ENCODE measurements at regions not wholly inside any gene's neighbourhood (a gene's known extent, or its start where the extent isn't known, plus 50 kb on each side); places are given as distances from the start of the nearest gene placed in this dataset.

DNA sequence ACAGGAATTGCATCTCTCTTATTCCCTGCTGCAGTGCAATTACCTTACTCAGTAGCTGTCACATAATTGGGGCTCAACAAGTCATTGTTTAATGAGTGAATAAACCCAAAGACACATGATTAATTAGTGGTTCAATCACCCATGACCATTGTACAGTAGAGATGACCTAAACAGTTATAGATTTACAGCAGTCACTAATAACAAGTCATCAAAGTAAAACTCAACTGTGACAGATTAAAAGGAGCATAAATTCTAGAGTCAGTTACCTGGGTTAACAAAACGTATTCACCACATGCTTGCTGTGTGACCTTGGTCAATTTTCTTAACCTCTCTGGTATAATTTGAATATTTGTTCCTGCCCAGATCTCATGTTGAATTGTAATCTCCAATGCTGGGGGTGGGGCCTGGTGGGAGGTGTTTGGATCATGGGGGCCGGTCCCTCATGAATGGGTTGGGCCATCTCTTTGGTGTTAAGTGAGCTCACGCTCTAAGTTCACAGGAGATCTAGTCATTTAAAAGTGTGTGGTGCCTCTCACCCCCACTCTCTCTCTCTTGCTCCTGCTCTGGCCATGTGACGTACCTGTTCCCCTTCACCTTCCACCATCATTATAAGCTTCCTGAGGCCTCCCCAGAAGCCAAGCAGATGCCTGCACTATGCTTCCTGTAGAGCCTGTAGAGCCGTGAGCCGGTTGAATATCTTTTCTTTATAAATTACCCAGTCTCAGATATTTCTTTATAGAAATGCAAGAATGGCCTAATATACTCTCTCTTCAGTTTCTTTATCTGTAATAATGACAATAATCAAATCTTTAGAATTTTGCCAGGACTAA lies 141.9 kb upstream of the PLEKHG7 start:
- H3K27ac ChIP-seq, result no peak overlapping the region
- TF ChIP-seq, protein P1, sequence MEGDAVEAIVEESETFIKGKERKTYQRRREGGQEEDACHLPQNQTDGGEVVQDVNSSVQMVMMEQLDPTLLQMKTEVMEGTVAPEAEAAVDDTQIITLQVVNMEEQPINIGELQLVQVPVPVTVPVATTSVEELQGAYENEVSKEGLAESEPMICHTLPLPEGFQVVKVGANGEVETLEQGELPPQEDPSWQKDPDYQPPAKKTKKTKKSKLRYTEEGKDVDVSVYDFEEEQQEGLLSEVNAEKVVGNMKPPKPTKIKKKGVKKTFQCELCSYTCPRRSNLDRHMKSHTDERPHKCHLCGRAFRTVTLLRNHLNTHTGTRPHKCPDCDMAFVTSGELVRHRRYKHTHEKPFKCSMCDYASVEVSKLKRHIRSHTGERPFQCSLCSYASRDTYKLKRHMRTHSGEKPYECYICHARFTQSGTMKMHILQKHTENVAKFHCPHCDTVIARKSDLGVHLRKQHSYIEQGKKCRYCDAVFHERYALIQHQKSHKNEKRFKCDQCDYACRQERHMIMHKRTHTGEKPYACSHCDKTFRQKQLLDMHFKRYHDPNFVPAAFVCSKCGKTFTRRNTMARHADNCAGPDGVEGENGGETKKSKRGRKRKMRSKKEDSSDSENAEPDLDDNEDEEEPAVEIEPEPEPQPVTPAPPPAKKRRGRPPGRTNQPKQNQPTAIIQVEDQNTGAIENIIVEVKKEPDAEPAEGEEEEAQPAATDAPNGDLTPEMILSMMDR (conservative IDR thresholded peaks at IDR 0.05), result no peak
- TF ChIP-seq ZFX (IDR thresholded peaks at IDR 0.05), result no peak

DNA sequence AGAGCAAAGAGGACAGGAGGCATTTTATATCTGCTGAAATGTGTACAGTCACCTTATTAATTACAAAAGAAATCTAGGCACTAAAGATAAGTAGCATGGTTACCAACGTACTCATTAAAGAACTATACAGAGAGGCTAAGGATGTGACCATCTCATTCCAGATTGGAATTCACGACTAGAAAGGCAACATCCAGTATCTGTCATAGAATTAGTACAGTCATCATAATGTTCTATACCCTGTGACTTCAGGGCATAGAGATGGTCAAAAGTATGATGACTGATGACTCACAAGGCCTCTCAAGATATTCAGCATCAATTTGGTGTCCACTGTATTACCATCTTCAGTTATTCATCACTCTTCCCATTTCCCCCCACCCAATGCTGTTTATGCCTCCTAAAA lies 144.0 kb upstream of the PLEKHG7 start:
- no peak overlapping the region for H3K27ac ChIP-seq
- no peak for TF ChIP-seq ZFX (IDR thresholded peaks at IDR 0.05)
- TF ChIP-seq, protein P1 (conservative IDR thresholded peaks at IDR 0.05), result no peak

DNA sequence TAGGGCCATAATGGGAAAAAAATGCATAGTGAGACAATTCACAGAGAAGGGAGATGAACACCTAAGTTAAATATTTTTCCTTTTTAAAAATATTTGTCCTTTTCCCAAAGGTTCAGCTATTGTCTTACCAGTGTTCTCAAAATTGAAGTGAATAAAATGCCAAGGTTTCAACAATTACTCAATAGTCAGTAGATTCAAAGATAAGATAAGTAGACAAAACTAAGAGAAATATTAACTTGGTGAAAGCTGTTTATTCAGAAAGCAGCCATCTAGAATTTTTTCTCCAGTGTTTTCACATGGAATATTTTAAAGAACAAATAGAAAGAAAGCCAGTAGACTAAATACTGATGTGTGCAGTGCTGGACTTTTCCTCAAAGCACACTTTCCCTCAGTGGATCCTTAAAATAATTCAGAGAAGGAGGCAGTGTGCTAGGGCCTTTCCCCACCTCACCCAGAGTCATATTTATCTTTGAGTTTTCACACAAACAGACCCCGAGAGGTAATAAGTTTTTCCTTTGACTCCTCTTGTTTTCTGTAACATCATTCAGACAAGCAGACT lies 144.5 kb upstream of the PLEKHG7 start:
- H3K27ac ChIP-seq, result no peak overlapping the region
- TF ChIP-seq ZFX (IDR thresholded peaks at IDR 0.05), result no peak
- TF ChIP-seq, protein P1 (conservative IDR thresholded peaks at IDR 0.05), result no peak

DNA sequence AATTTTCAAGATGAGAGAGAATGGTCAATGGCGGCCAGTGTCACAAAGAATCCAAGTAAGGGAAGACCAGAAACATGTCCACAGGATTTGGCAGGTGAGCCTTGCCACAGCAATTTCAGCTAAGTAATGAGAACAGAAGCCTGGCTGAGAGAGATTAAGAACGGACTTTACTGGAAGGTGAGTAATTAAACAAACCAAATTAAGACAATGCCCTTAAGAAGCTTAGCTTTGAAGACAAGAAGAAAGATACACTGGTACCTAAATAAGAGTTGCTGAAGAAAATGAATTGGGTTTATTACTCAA lies 145.4 kb upstream of the PLEKHG7 start:
- no peak for TF ChIP-seq ZFX (IDR thresholded peaks at IDR 0.05)
- TF ChIP-seq, protein P1 (conservative IDR thresholded peaks at IDR 0.05), result no peak
- H3K27ac ChIP-seq, result no peak overlapping the region

DNA sequence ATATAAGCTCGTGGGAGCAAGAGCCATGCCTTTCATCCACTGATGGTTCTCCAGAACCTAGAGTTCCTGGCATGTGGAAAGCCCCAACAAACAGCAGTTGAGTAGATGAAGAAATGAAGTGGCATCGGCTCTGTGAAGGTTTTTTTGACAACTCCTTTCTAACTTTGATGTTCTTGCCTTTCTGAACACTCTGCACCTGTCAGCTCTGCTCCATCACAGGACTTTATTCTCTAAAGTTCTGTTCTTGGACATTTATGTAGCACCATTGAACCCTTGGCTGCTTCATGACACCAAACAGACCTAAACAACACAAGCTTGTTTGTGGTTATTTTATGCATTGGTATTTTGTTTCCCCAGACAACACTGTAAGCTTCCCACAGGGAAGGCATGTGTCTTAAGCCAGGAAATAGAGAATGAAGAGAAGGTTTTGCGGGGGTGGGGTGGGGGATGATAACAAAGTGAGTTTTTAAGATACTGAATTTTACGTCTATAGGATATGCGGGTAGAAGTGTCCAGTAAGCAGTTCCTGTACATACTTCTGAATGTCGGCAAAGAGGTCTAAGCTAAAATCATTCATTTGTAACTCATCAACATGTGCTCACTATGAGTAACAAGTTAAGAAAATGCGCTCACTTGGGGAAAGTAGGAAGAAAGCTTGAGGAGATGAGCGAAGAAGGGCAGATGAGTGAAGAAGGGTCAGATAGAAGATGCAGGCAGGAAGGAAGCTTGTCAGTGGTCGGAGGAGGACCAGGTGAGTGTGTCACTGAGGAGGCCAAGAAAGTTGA lies 146.0 kb upstream of the PLEKHG7 start:
- H3K27ac ChIP-seq, result no peak overlapping the region
- TF ChIP-seq, protein P1 (conservative IDR thresholded peaks at IDR 0.05), result no peak
- TF ChIP-seq ZFX (IDR thresholded peaks at IDR 0.05), result no peak

DNA sequence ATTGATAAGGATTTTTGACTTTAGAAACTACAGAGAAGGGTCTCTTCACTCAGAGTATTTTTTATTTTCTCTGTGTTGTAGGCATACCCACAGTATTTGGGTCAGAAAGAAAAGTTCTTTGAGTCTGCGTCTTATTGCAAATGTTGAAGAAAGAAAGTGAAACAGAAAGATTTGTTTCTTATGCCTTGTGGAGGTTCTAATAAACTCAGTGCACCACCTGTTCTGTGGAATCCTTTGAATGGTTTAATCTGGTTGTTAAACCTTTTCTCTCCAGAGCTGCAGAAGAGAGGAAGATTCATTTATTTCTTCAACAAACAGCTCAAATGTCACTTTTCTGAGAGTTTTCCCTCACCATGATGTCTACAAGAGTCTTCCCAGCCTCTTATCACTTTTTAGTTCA lies 146.6 kb upstream of the PLEKHG7 start:
- TF ChIP-seq ZFX (IDR thresholded peaks at IDR 0.05), result no peak
- TF ChIP-seq, protein P1 (conservative IDR thresholded peaks at IDR 0.05), result no peak
- H3K27ac ChIP-seq, result no peak overlapping the region
